Muscle of leg (tissue), 3 donors: ENCODE measurements at regions not wholly inside any gene's neighbourhood (a gene's known extent, or its start where the extent isn't known, plus 50 kb on each side); places are given as distances from the start of the nearest gene placed in this dataset.

Source experiments
- DNase-seq: peaks from one replicate; pipeline ENCODE4 v3.0.0; 2013
- H3K27ac ChIP-seq: one replicate; pipeline ENCODE4 v1.5.1; 2013; ENCODE audit warnings: mild to moderate bottlenecking, low read length, control low read depth
- H3K27me3 ChIP-seq: one replicate; pipeline ENCODE4 v1.6.1; 2013; ENCODE audit warnings: low read length; ENCODE audit not compliant: control insufficient read depth, insufficient read depth
- H3K36me3 ChIP-seq: one replicate; pipeline ENCODE4 v1.6.1; 2013; ENCODE audit warnings: low read length; ENCODE audit not compliant: control insufficient read depth, insufficient read depth
- H3K4me1 ChIP-seq: one replicate; pipeline ENCODE4 v1.6.1; 2013; ENCODE audit warnings: low read length; ENCODE audit not compliant: control insufficient read depth, insufficient read depth
- H3K4me3 ChIP-seq: one replicate; pipeline ENCODE4 v1.5.1; 2013; ENCODE audit warnings: low read length, control low read depth
- H3K9me3 ChIP-seq: replicated peaks from 2 replicates; pipeline ENCODE4 v1.6.1; 2013; ENCODE audit warnings: low read depth, low read length; ENCODE audit not compliant: control insufficient read depth
- WGBS: methylation state at CpG from one replicate; pipeline ENCODE4 v1.1.5; 2013; ENCODE audit warnings: missing lambda C conversion rate; ENCODE audit not compliant: insufficient coverage; 5-methylcytosine and 5-hydroxymethylcytosine counted together

- H3K9me3 ChIP-seq, result no peaks in the 10 kb centered on the region
- no CpG with 5 or more reads among the region's 1 CpG for WGBS
- DNase-seq, result no peak
Observed at GRCh38 chr13:33927315-33927714, 109.4 kb downstream of the RFC3 start.

GRCh38 chr13:33931397-33932311 is 113.7 kb downstream of the RFC3 start:
- Histone ChIP-seq H3K4me1 (peaks cover 3% of the 10 kb centered on the region), H3K27ac (no peak overlapping the region), H3K9me3 (no peaks in the 10 kb centered on the region), H3K36me3 (no peaks in the 10 kb centered on the region), H3K4me3 (no peak overlapping the region), H3K27me3 (no peaks in the 10 kb centered on the region)
- 100% methylated on average over 1 of the region's 5 CpGs for WGBS
- DNase-seq, result peak; percentile 58

More at GRCh38 chr13:33927315-33927714, 109.4 kb downstream of the RFC3 start:
- H3K27ac ChIP-seq, result no peak overlapping the region
- H3K36me3 ChIP-seq, result no peaks in the 10 kb centered on the region
- H3K4me3 ChIP-seq, result no peak overlapping the region
- H3K27me3 ChIP-seq, result no peaks in the 10 kb centered on the region
- H3K4me1 ChIP-seq, result no peaks in the 10 kb centered on the region

GRCh38 chr13:33932769-33933406 is 114.9 kb downstream of the RFC3 start:
- no peak for DNase-seq
- Histone ChIP-seq H3K36me3 (no peaks in the 10 kb centered on the region), H3K9me3 (no peaks in the 10 kb centered on the region), H3K27ac (no peak overlapping the region), H3K27me3 (no peaks in the 10 kb centered on the region), H3K4me1 (peaks cover 3% of the 10 kb centered on the region), H3K4me3 (no peak overlapping the region)
- WGBS, result 50% methylated on average over 1 of the region's 3 CpGs

- Histone ChIP-seq H3K4me3 (no peak overlapping the region), H3K4me1 (peaks cover 3% of the 10 kb centered on the region), H3K27me3 (no peaks in the 10 kb centered on the region), H3K27ac (no peak overlapping the region), H3K9me3 (no peaks in the 10 kb centered on the region), H3K36me3 (no peaks in the 10 kb centered on the region)
- WGBS, result 100% methylated on average over 1 of the region's 3 CpGs
- no peak for DNase-seq
Observed at GRCh38 chr13:33933810-33934209, 115.9 kb downstream of the RFC3 start.

- 67% methylated on average over 1 of the region's 2 CpGs for WGBS
- Histone ChIP-seq H3K9me3 (no peaks in the 10 kb centered on the region), H3K36me3 (no peaks in the 10 kb centered on the region), H3K27ac (no peak overlapping the region), H3K4me1 (peaks cover 3% of the 10 kb centered on the region), H3K4me3 (no peak overlapping the region), H3K27me3 (no peaks in the 10 kb centered on the region)
- peak; percentile 14 for DNase-seq
Observed at GRCh38 chr13:33934343-33934742, 116.4 kb downstream of the RFC3 start.

GRCh38 chr13:33934951-33935371 is 117.0 kb downstream of the RFC3 start:
- H3K4me3 ChIP-seq, result no peak overlapping the region
- H3K4me1 ChIP-seq, result peaks cover 3% of the 10 kb centered on the region
- no peaks in the 10 kb centered on the region for H3K9me3 ChIP-seq
- no peaks in the 10 kb centered on the region for H3K27me3 ChIP-seq
- no peak overlapping the region for H3K27ac ChIP-seq
- DNase-seq, result peak; percentile 56
- H3K36me3 ChIP-seq, result no peaks in the 10 kb centered on the region

GRCh38 chr13:33935969-33936368 is 118.0 kb downstream of the RFC3 start:
- no peaks in the 10 kb centered on the region for H3K27me3 ChIP-seq
- DNase-seq, result no peak
- H3K4me1 ChIP-seq, result peaks cover 3% of the 10 kb centered on the region
- H3K4me3 ChIP-seq, result no peak overlapping the region
- 91% methylated on average over 3 of the region's 4 CpGs for WGBS
- no peak overlapping the region for H3K27ac ChIP-seq
- no peaks in the 10 kb centered on the region for H3K9me3 ChIP-seq
- H3K36me3 ChIP-seq, result no peaks in the 10 kb centered on the region

- Histone ChIP-seq H3K36me3 (no peaks in the 10 kb centered on the region), H3K27me3 (no peaks in the 10 kb centered on the region), H3K4me3 (no peak overlapping the region), H3K4me1 (peaks cover 3% of the 10 kb centered on the region), H3K27ac (no peak overlapping the region), H3K9me3 (no peaks in the 10 kb centered on the region)
- no CpG with 5 or more reads among the region's 3 CpGs for WGBS
- no peak for DNase-seq
Observed at GRCh38 chr13:33937373-33938098, 119.6 kb downstream of the RFC3 start.

GRCh38 chr13:33940256-33940655 is 122.3 kb downstream of the RFC3 start:
- H3K9me3 ChIP-seq, result no peaks in the 10 kb centered on the region
- no CpG with 5 or more reads among the region's 1 CpG for WGBS
- no peaks in the 10 kb centered on the region for H3K36me3 ChIP-seq
- no peaks in the 10 kb centered on the region for H3K4me1 ChIP-seq
- no peaks in the 10 kb centered on the region for H3K27me3 ChIP-seq
- DNase-seq, result no peak
- H3K27ac ChIP-seq, result no peak overlapping the region
- H3K4me3 ChIP-seq, result no peak overlapping the region

GRCh38 chr13:33940898-33941297 is 122.9 kb downstream of the RFC3 start:
- Histone ChIP-seq H3K27me3 (no peaks in the 10 kb centered on the region), H3K27ac (no peak overlapping the region), H3K4me3 (no peak overlapping the region), H3K9me3 (no peaks in the 10 kb centered on the region), H3K4me1 (no peaks in the 10 kb centered on the region), H3K36me3 (no peaks in the 10 kb centered on the region)
- DNase-seq, result no peak
- WGBS, result 50% methylated on average over 1 of the region's 5 CpGs
